NCI-H1092 treated with DMSO at 0.1 percent for 48 hours (cell line): ENCODE measurements at regions not wholly inside any gene's neighbourhood (a gene's known extent, or its start where the extent isn't known, plus 50 kb on each side); places are given as distances from the start of the nearest gene placed in this dataset.
"Not testable (repeated sequence)": the region's sequence is repeated elsewhere in the genome, so short reads cannot be mapped to it uniquely, and the experiment has no call there.

Source experiments
- DNase-seq: peaks from one replicate; lab custom pipeline; 2025; lab: John Stamatoyannopoulos, UW

GRCh38 chr9:82052081-82052480, 63.5 kb downstream of the SPATA31D1 start:
- no peak for DNase-seq

- no peak for DNase-seq
Measured at GRCh38 chr9:82054264-82055015, 65.9 kb downstream of the SPATA31D1 start.

- DNase-seq, result no peak
Measured at GRCh38 chr9:82057805-82058204, 69.2 kb downstream of the SPATA31D1 start.

- not testable (repeated sequence) for DNase-seq
Measured at GRCh38 chr9:82061801-82062200, 73.2 kb downstream of the SPATA31D1 start.

GRCh38 chr9:82062245-82062644, 73.7 kb downstream of the SPATA31D1 start:
- DNase-seq, result no peak

GRCh38 chr9:82073551-82074543, 85.3 kb downstream of the SPATA31D1 start:
- no peak for DNase-seq

GRCh38 chr9:82080265-82080664, 91.7 kb downstream of the SPATA31D1 start:
- DNase-seq, result no peak

GRCh38 chr9:82081496-82081895, 92.9 kb downstream of the SPATA31D1 start:
- no peak for DNase-seq

GRCh38 chr9:82082563-82082962, 94.0 kb downstream of the SPATA31D1 start:
- no peak for DNase-seq

GRCh38 chr9:82088591-82088990, 100.0 kb downstream of the SPATA31D1 start:
- no peak for DNase-seq

GRCh38 chr9:82090046-82090445, 101.5 kb downstream of the SPATA31D1 start:
- no peak for DNase-seq

- DNase-seq, result no peak
Measured at GRCh38 chr9:82091100-82091499, 102.5 kb downstream of the SPATA31D1 start.

- no peak for DNase-seq
Measured at GRCh38 chr9:82091610-82092009, 103.0 kb downstream of the SPATA31D1 start.

- no peak for DNase-seq
Measured at GRCh38 chr9:82101475-82101874, 112.9 kb downstream of the SPATA31D1 start.

- no peak for DNase-seq
Measured at GRCh38 chr9:82104252-82104651, 115.7 kb downstream of the SPATA31D1 start.

- DNase-seq, result no peak
Measured at GRCh38 chr9:82105729-82106128, 117.2 kb downstream of the SPATA31D1 start.

GRCh38 chr9:82106536-82106935, 118.0 kb downstream of the SPATA31D1 start:
- no peak for DNase-seq

- no peak for DNase-seq
Measured at GRCh38 chr9:82108474-82108873, 119.9 kb downstream of the SPATA31D1 start.

- no peak for DNase-seq
Measured at GRCh38 chr9:82108941-82109340, 120.4 kb downstream of the SPATA31D1 start.

- DNase-seq, result no peak
Measured at GRCh38 chr9:82109626-82110025, 121.1 kb downstream of the SPATA31D1 start.

GRCh38 chr9:82110881-82111280, 122.3 kb downstream of the SPATA31D1 start:
- no peak for DNase-seq

GRCh38 chr9:82115331-82115730, 126.8 kb downstream of the SPATA31D1 start:
- DNase-seq, result no peak

GRCh38 chr9:82115900-82116299, 127.3 kb downstream of the SPATA31D1 start:
- DNase-seq, result no peak
